ENCODE measurements at regions not wholly inside any gene's neighbourhood (a gene's known extent, or its start where the extent isn't known, plus 50 kb on each side); places are given as distances from the start of the nearest gene placed in this dataset.

- intact Hi-C loops (cut with DNase I), result no loop called here
- Histone ChIP-seq H3K36me3 (no peaks in the 10 kb centered on the region), H3K4me3 (no peak overlapping the region), H3K4me1 (ENCODE audit: insufficient read depth) (peaks cover 3% of the 10 kb centered on the region), H3K27ac (no peak overlapping the region), H3K27me3 (no peaks in the 10 kb centered on the region), H3K9me3 (no peaks in the 10 kb centered on the region)
- 52 to 57% (median 53%) methylated on average over 8 of the region's 8 CpGs for WGBS, 3 donors
- DNase-seq, result peak in 1 of 5 donors; percentile 25
- TF ChIP-seq EP300 (IDR thresholded peaks at IDR 0.05), result no peak
- TF ChIP-seq CTCF (IDR thresholded peaks at IDR 0.05), result no peak
- TF ChIP-seq POLR2A (IDR thresholded peaks at IDR 0.05), result no peak
These were observed 90.4 kb upstream of the PDGFD start for GRCh38 chr11:104254347-104254746.

- Histone ChIP-seq H3K4me3 (no peak overlapping the region), H3K36me3 (no peaks in the 10 kb centered on the region), H3K27ac (no peak overlapping the region), H3K9me3 (no peaks in the 10 kb centered on the region), H3K4me1 (ENCODE audit: insufficient read depth) (no peaks in the 10 kb centered on the region), H3K27me3 (no peaks in the 10 kb centered on the region)
- no peak for DNase-seq
- TF ChIP-seq POLR2A (IDR thresholded peaks at IDR 0.05) (no peak), CTCF (IDR thresholded peaks at IDR 0.05) (no peak), EP300 (IDR thresholded peaks at IDR 0.05) (no peak)
- intact Hi-C loops (cut with DNase I), result no loop called here
- WGBS, 3 donors, result 67 to 82% (median 81%) methylated on average over 3 of the region's 3 CpGs
These were observed 82.6 kb upstream of the PDGFD start for GRCh38 chr11:104246590-104246989.

- H3K9me3 ChIP-seq, result no peaks in the 10 kb centered on the region
- no peak for DNase-seq
- 90 to 97% (median 95%) methylated on average over 3 of the region's 3 CpGs for WGBS, 3 donors
- TF ChIP-seq EP300 (IDR thresholded peaks at IDR 0.05), result no peak
- TF ChIP-seq POLR2A (IDR thresholded peaks at IDR 0.05), result no peak
- no peak for TF ChIP-seq CTCF (IDR thresholded peaks at IDR 0.05)
- H3K4me1 ChIP-seq (ENCODE audit: insufficient read depth), result no peaks in the 10 kb centered on the region
- intact Hi-C loops (cut with DNase I), result no loop called here
- no peak overlapping the region for H3K4me3 ChIP-seq
- no peak overlapping the region for H3K27ac ChIP-seq
- H3K36me3 ChIP-seq, result no peaks in the 10 kb centered on the region
- no peaks in the 10 kb centered on the region for H3K27me3 ChIP-seq
These were observed 75.0 kb upstream of the PDGFD start for GRCh38 chr11:104238916-104239315.

GRCh38 chr11:104225047-104225446 lies 61.1 kb upstream of the PDGFD start:
- Histone ChIP-seq H3K4me1 (ENCODE audit: insufficient read depth) (no peaks in the 10 kb centered on the region), H3K36me3 (no peaks in the 10 kb centered on the region), H3K27me3 (no peaks in the 10 kb centered on the region), H3K9me3 (no peaks in the 10 kb centered on the region), H3K4me3 (no peak overlapping the region), H3K27ac (no peak overlapping the region)
- 91 to 94% (median 92%) methylated on average over 2 of the region's 2 CpGs for WGBS, 3 donors
- TF ChIP-seq POLR2A (IDR thresholded peaks at IDR 0.05) (no peak), EP300 (IDR thresholded peaks at IDR 0.05) (no peak), CTCF (IDR thresholded peaks at IDR 0.05) (no peak)
- intact Hi-C loops (cut with DNase I), result no loop called here
- no peak for DNase-seq

GRCh38 chr11:104222464-104222863 lies 58.5 kb upstream of the PDGFD start:
- no peaks in the 10 kb centered on the region for H3K36me3 ChIP-seq

More at GRCh38 chr11:104222464-104222863, 58.5 kb upstream of the PDGFD start:
- intact Hi-C loops (cut with DNase I), result no loop called here
- WGBS, 3 donors, result 76 to 79% (median 78%) methylated on average over 4 of the region's 4 CpGs
- Histone ChIP-seq H3K27me3 (no peaks in the 10 kb centered on the region), H3K4me3 (no peak overlapping the region), H3K9me3 (no peaks in the 10 kb centered on the region), H3K27ac (no peak overlapping the region), H3K4me1 (ENCODE audit: insufficient read depth) (no peaks in the 10 kb centered on the region)
- TF ChIP-seq EP300 (IDR thresholded peaks at IDR 0.05) (no peak), CTCF (IDR thresholded peaks at IDR 0.05) (no peak), POLR2A (IDR thresholded peaks at IDR 0.05) (no peak)
- no peak for DNase-seq

All from ovary (tissue), 7 donors.